CD4-positive, alpha-beta T cell treated with Interleukin-4 for 4 hours (primary cell): ENCODE measurements at regions not wholly inside any gene's neighbourhood (a gene's known extent, or its start where the extent isn't known, plus 50 kb on each side); places are given as distances from the start of the nearest gene placed in this dataset.
"Not testable (repeated sequence)": the region's sequence is repeated elsewhere in the genome, so short reads cannot be mapped to it uniquely, and the experiment has no call there.

Experiments
- DNase-seq: peaks from one replicate; pipeline ENCODE4 v3.0.0-alpha.2; 2020

DNA sequence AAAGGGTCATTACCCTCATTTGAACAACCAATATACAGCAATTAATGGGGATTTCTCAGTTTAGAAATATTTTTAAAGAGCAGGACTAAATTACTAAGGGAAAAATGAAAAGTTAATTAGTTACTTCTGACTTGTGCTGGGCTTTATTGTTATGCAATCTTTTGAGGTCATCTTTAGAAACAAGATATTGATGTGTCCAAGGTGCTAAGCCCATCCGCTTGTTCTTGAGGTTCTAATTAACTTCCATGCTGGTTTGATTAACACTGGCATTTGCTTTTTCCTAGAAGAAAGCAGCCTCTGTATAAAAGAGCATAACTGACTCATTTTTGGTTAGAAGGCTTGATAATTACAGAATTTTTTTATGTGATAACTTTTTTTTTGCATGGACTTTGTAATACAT, 256.5 kb upstream of the AGTR1 start:
- DNase-seq, result no peak

DNA sequence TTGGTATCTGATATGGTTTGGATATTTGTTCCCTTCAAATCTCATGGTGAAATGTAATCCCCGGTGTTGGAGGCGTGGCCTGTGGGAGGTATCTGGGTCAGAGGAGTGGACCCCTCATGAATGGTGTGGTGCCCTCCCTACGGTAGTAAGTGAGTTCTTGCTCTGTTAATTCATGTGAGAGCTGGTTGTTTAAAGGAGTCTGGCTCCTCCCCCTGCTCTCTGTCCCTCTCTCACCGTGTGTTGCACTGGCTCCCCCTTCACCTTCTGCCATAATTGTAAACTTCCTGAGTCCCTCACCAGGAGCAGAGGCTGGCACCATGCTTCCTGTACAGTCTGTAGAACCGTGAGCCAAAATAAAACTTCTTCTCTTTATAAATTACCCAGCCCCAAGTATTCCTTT, 246.9 kb upstream of the AGTR1 start:
- no peak for DNase-seq

- no peak for DNase-seq
Observed at GRCh38 chr3:148451969-148452368, 245.7 kb upstream of the AGTR1 start.

GRCh38 chr3:148453781-148454191, 243.9 kb upstream of the AGTR1 start:
- no peak for DNase-seq

DNA sequence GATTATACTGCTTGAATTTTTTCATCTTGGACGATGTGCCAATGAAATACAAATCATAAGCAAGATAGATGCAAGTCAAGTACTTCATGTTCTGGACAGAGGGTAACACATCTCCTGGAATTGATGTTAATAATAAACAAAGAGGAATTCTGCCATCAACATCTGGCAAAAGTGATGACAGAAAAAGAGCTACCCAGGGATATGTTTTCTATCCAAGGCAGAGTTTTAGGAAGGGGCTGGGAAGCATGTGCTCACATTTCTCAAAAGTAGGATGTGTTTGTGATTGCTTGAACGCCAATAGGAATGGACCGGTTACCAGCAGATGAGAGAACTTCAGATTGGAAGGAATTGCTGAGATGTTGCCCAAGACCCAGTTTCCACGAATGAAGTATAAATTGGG, 242.6 kb upstream of the AGTR1 start:
- no peak for DNase-seq

DNA sequence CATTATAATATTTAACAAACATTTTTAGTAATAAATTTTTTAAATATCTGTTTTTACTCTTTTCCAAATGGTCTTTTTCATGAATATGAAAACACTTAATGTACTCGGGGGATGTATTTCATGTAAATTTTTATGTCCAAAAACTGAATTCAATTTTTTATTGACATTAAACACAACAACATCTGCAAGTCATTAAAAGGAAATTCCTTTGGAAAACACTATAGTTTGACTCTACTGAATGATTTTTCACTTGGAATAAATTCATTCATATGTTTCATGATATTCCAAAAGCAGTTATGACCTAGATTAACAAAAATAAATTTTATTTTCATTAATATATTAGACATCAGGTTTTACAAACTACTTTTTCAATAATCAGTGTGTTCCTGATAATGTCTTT, 239.8 kb upstream of the AGTR1 start:
- no peak for DNase-seq

DNA sequence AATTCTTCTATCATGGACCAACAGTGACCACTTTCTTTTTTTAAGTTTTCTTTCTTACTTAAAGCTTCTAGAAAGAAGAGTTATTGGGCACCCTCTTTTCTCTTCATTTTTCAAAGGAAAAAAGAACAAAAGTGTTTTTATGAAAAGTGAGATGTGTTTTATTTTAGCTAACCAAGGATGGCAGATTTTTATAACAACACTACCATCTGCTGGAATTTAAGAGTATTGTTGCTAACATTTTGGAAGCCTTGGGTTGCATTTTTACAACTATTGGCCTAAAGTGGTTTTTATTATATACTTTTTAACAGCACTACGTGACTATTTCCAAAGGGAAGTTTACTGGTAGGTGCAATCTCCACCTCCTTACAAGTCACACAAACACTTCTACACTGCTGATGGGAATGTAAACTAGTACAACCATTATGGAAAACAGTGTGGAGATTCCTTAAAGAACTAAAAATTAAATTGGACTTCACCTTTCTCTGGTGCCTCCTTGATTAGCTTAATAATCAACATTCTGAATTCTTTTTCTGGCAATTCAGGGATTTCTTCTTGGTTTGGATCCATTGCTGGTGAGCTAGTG, 237.7 kb upstream of the AGTR1 start:
- DNase-seq, result no peak

DNA sequence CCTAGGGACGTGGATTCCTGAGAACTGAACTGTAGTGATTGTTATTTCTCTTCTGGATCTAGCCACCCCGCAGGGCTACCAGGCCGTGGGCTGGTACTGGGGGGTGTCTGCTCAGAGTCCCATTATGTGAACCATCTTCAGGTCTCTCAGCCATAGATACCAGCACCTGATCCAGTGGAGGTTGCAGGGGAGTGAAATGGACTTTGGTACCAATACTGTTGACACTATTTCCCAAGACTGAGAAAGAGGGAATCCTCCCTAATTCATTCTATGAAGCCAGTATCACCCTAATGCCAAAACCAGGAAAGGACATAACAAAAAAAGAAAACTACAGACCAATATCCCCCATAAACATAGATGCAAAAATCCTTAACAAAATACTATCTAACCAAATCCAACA, 237.0 kb upstream of the AGTR1 start:
- DNase-seq, result no peak

DNA sequence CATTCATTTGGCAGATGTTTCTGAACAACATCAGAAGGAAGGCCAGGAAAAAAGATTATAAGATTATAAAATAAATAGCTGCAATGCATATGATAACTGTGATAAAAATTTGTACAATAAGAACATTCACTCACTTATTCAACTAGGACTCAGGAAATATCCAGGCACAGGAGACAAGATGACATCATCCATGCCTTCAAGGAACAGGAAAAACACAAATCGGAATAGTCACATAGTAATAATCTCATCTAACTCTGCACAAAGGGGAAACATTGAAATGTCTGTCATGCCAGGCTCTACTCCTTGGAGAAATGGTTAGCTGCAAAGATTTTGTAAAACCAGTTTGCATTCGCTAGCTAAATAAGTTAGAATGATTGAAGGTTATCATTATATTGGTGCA, 233.5 kb upstream of the AGTR1 start:
- DNase-seq, result no peak

DNA sequence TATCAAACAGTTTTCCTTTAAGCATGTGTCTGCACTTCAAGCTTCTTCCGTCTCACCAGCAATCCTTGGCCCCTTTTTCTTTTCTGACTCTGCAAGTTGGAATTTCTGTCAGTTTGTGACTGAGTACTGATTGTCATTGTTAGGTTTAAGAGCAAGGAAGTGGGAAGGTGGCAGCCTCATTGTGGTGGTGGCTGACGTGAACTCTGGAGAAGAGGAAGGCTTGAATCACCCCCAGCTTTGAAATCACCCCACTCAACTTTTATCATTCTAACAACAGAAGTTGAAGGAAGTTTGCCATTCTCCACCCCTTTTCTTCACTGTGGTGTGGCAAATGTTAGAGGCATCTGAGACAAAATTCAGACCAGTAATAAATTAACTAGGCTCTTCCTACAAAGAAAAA, 231.6 kb upstream of the AGTR1 start:
- DNase-seq, result no peak

DNA sequence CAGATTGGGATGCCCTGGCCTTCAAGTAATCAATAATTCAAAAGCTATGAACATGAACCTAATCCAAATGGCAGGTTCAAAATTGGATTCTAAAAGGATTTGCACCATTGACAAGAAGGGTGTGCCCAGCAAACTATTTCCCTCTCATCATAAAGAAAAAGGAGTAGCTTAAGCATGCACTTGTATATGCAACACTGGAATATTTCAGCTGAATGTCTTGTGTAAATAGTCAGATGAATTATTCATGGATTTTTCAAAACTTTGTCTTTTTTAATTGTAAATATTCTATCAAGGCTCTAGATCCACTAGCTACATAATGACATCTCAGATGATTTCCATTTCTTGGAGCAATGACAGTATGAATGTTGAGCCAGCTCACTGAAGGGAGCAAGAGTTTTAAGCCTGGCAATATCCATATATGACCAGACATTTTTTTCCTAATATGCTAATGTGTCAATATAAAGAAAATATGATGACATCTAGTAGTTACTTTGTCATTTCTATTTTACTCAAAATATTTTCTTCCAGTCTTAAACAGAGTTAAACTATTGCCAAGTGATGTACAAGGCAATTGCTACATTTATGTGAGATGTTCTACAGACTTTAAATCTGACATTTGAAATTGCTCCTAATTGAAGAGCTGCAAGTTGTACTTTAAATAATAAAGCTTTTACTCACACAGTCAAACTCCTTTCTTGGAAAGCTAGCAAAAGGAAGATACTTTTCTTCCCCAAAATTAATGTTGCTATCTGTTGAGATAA, 230.5 kb upstream of the AGTR1 start:
- no peak for DNase-seq

GRCh38 chr3:148477375-148477774, 220.3 kb upstream of the AGTR1 start:
- no peak for DNase-seq

- DNase-seq, result no peak
Observed at GRCh38 chr3:148493631-148494030, 204.1 kb upstream of the AGTR1 start.

DNA sequence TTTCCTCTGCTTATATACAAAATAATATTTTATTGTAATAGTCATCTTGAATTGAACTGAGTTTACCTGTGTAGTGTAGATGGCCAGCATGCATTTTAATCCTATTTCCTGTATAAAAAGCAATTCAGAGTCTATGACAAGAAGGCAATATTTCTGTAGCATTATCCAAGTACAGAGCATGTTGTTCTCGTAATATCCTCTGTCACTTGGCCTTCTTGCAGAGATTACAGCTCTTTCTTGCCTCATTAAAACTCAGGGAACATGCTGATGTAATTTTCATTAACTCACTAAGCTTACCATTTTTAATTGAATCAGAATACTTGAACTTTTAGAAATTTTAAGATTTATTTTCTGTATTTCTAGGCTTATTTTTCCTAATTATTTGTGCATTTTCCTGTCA, 203.3 kb upstream of the AGTR1 start:
- no peak for DNase-seq

- DNase-seq, result no peak
Observed at GRCh38 chr3:148500881-148501280, 196.8 kb upstream of the AGTR1 start.

GRCh38 chr3:148510116-148510515, 187.6 kb upstream of the AGTR1 start:
- DNase-seq, result no peak

DNA sequence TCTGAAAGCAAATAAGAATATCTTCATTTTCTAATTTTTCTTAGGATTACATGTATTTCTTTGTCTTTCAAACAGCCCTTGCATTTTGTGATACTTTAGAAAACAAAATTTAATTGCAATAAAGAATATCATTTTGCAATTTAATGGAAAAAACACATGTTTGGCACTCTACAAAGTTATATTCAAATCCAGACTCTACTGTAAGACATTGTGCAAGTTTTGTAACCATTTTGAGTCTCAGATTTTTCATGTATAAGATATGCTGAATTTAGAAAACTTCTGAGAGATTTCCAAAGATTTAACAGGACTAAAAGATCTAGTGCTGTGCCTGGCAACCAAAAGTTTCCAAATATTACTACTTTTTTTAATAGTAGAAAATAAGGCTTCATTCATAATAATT, 187.1 kb upstream of the AGTR1 start:
- no peak for DNase-seq

GRCh38 chr3:148512648-148513047, 185.1 kb upstream of the AGTR1 start:
- DNase-seq, result no peak

- DNase-seq, result no peak
Observed at GRCh38 chr3:148513096-148513543, 184.6 kb upstream of the AGTR1 start.

- DNase-seq, result no peak
Observed at GRCh38 chr3:148518520-148518919, 179.2 kb upstream of the AGTR1 start.

GRCh38 chr3:148525621-148526020, 172.1 kb upstream of the AGTR1 start:
- DNase-seq, result not testable (repeated sequence)

DNA sequence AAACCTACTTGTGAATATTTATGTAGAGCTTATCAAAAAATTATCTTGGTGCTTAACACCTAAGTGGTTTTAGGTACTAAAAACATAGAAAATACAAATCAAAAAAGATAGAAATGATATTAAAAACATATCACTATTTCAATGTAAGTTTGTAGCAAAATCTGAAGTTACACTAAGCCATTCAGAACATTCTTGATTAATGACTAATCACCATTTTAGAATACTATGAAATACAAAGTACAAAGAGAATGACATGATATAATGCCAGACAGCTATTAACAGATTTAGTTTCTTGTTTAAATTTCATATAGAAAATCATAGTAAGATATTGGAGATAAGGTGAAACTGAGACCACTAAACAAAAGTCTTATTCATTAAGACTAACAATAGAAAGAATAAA, 169.7 kb upstream of the AGTR1 start:
- DNase-seq, result no peak

DNA sequence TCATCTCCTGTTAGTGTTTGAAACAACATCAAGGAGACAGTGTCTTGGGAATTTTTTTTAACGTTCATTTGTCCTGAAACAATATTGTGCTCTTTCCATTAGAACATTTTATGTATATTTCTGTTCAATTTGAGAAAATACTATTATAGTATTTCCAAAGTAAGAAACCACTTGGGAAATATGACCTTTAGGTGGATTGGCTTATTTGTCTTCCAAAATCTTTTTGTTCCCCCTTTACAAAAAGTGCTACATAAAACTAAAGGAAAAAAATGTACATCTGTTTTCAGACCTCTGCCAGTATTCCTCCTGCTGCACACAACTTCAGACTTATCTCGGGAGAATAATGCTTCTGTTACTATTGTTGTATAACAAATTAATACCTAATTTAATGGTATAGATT, 165.9 kb upstream of the AGTR1 start:
- DNase-seq, result no peak

DNA sequence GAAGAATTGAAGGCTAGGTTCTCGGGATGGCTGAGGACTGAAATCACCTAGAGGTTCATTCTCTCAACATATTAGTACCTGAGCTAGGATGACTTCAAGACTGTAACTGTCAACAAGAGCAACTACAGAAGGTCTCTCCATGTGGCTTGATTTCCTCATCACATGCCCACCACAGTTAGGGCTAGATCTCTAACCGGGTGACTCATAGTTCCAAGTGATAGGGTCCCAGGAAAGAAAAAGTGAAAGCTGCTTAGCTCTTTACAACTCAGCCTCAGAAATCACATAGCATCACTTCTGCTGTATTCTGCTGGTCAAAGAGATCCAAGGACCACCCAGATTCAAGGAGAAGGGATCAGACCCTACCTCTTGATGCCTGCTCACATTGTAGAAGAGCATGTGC, 165.4 kb upstream of the AGTR1 start:
- no peak for DNase-seq

GRCh38 chr3:148532774-148533173, 164.9 kb upstream of the AGTR1 start:
- no peak for DNase-seq
